HepG2 (cell line): ENCODE measurements at regions not wholly inside any gene's neighbourhood (a gene's known extent, or its start where the extent isn't known, plus 50 kb on each side); places are given as distances from the start of the nearest gene placed in this dataset.
A peak's percentile ranks its signal among the peaks of the same experiment; 100 is the strongest.

Experiments
- ATAD3A ChIP-seq: sonication (generic); formaldehyde crosslinking; IDR thresholded peaks from 2 replicates; pipeline ENCODE4 v1.4.0; 2020; ENCODE audit warnings: missing genetic modification reagents
- ATF1 ChIP-seq: IDR thresholded peaks from 2 replicates; pipeline ENCODE4 v1.6.1; 2016; ENCODE audit warnings: mild to moderate bottlenecking, control low read depth
- BRF2 ChIP-seq: sonication (generic); formaldehyde crosslinking; IDR thresholded peaks from 2 replicates; pipeline ENCODE4 v1.8.1; 2022; ENCODE audit warnings: mild to moderate bottlenecking, missing genetic modification reagents
- CHCHD3 ChIP-seq: sonication (generic); formaldehyde crosslinking; IDR thresholded peaks from 2 replicates; pipeline ENCODE4 v1.8.0; 2022; ENCODE audit warnings: mild to moderate bottlenecking, missing genetic modification reagents, moderate library complexity
- FIP1L1 ChIP-seq: fragments of 200-400 bp; formaldehyde crosslinking; IDR thresholded peaks from 2 replicates; pipeline ENCODE4 v1.6.1; 2018; ENCODE audit warnings: low read depth, mild to moderate bottlenecking, low read length, moderate library complexity, borderline replicate concordance; ENCODE audit not compliant: insufficient read depth
- GATA4 ChIP-seq: sonication (generic); IDR thresholded peaks from 2 replicates; pipeline ENCODE4 v1.6.1; 2016; ENCODE audit warnings: antibody characterized with exemption, low read depth, borderline replicate concordance
- HNF4G ChIP-seq, 2 experiments: sonication (generic) in 1 of 2; formaldehyde crosslinking in 1 of 2; IDR thresholded peaks; 2 replicates each; pipeline versions ENCODE4 v1.4.0 to v1.6.1; 2011 to 2020; ENCODE audit warnings: borderline replicate concordance in 2 of 2, low read depth in 2 of 2, mild to moderate bottlenecking in 2 of 2, low read length in 1 of 2, missing genetic modification reagents in 1 of 2, moderate library complexity in 1 of 2
- MAFF ChIP-seq: IDR thresholded peaks from 2 replicates; pipeline ENCODE4 v1.6.1; 2011; ENCODE audit warnings: low read depth, low read length, improper control_type of control experiment
- MAX ChIP-seq: IDR thresholded peaks from 2 replicates; pipeline ENCODE4 v1.6.1; 2012; ENCODE audit warnings: inconsistent platforms
- MED13 ChIP-seq: sonication (generic); formaldehyde crosslinking; IDR thresholded peaks from 2 replicates; pipeline ENCODE4 v1.5.0; 2020; ENCODE audit warnings: missing genetic modification reagents
- NR2F2 ChIP-seq: IDR thresholded peaks from 2 replicates; pipeline ENCODE4 v1.6.1; 2012; ENCODE audit warnings: low read depth, inconsistent platforms, borderline replicate concordance
- POLR2A ChIP-seq, 2 experiments: IDR thresholded peaks; 2 replicates each; pipeline ENCODE4 v1.6.1; 2011; ENCODE audit warnings: low read depth in 2 of 2, low read length in 2 of 2, mild to moderate bottlenecking in 1 of 2, moderate library complexity in 1 of 2; ENCODE audit not compliant: insufficient read depth in 1 of 2
- SNRNP70 ChIP-seq: fragments of 200-400 bp; formaldehyde crosslinking; IDR thresholded peaks from 2 replicates; pipeline ENCODE4 v1.6.1; 2017; ENCODE audit warnings: mild to moderate bottlenecking, low read depth, low read length, moderate library complexity
- SOX5 ChIP-seq: IDR thresholded peaks from 2 replicates; pipeline ENCODE4 v1.6.1; 2016; ENCODE audit warnings: borderline replicate concordance
- ZNF501 ChIP-seq: sonication (generic); formaldehyde crosslinking; IDR thresholded peaks from 2 replicates; pipeline ENCODE4 v1.5.1; 2020; ENCODE audit warnings: mild to moderate bottlenecking, moderate library complexity, missing genetic modification reagents
- ZNF598 ChIP-seq: sonication (generic); formaldehyde crosslinking; IDR thresholded peaks from 2 replicates; pipeline ENCODE4 v1.5.1; 2020; ENCODE audit warnings: mild to moderate bottlenecking, missing genetic modification reagents, borderline replicate concordance
- ZNF710 ChIP-seq: sonication (generic); formaldehyde crosslinking; IDR thresholded peaks from 2 replicates; pipeline ENCODE4 v1.5.0; 2020; ENCODE audit warnings: mild to moderate bottlenecking, missing genetic modification reagents, borderline replicate concordance
- ZNF713 ChIP-seq: sonication (generic); formaldehyde crosslinking; IDR thresholded peaks from 2 replicates; pipeline ENCODE4 v1.4.0; 2020; ENCODE audit warnings: mild to moderate bottlenecking, missing genetic modification reagents
- ZNF788 ChIP-seq: sonication (generic); formaldehyde crosslinking; IDR thresholded peaks from 2 replicates; pipeline ENCODE4 v1.5.0; 2020; ENCODE audit warnings: mild to moderate bottlenecking, missing genetic modification reagents, borderline replicate concordance
- ZNF850 ChIP-seq: sonication (generic); formaldehyde crosslinking; conservative IDR thresholded peaks from 2 replicates; pipeline ENCODE4 v1.9.0; 2021; ENCODE audit warnings: mild to moderate bottlenecking, missing genetic modification reagents
- ZSCAN21 ChIP-seq: sonication (generic); formaldehyde crosslinking; IDR thresholded peaks from 2 replicates; pipeline ENCODE4 v1.8.0; 2022; ENCODE audit warnings: mild to moderate bottlenecking, missing genetic modification reagents, moderate library complexity, borderline replicate concordance
- TF ChIP-seq, protein P1 (sequence below): sonication (generic); formaldehyde crosslinking; conservative IDR thresholded peaks from 2 replicates; pipeline ENCODE4 v1.8.0; 2022; ENCODE audit warnings: missing genetic modification reagents
- TF ChIP-seq, protein P2 (sequence below): sonication (generic); formaldehyde crosslinking; IDR thresholded peaks from 2 replicates; pipeline ENCODE4 v1.4.0; 2020; ENCODE audit warnings: mild to moderate bottlenecking, missing genetic modification reagents

DNA sequence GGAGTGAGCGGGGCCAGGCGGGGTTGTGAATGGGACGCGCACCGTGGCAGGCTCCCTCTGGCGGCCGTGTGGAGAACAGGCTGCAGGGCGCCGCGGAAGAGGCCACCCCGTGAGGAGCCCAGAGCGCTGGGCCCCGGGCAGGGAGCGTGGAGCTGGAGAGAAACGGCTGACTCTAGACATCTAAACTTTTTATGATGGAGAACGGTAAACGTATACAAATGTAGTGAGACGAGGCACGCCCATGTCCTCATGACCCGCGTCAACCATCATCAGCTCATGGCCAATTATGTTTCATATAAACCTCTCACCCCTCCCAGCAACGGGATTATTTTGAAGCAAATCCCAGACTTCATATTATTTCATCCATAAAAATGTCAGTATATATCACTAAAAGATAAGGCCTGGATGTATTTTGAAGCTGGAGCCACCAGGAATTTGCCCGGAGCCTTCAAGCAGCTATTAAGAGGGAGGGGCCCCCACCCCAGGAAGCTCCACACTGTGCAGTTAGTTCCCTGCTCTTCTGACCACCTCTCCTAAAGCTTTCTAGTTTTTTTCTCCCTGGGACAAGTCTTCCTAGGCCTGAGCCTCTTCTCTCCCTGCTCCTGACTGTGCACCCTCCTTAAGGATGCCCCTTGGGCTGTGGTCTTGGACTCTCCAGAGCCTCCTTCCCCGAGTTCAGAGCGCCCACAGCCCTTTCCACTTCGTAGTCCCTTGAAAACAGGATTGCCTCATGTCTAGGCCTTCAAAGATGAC, 149.5 kb downstream of the SMAD6 start (continued):
- TF ChIP-seq ZNF788 (CRISPR knock-in tag) (peak; percentile 40; the same call in 1 of the 2 replicates), MAX (peak; percentile 25; the same call in 1 of the 2 replicates), ZNF850 (CRISPR knock-in tag) (no peak), GATA4 (no peak), HNF4G (IDR thresholded peaks at IDR 0.05; ENCODE audit: borderline replicate concordance, low read depth, low read length) (no peak), HNF4G (CRISPR knock-in tag; IDR thresholded peaks at IDR 0.05; ENCODE audit: borderline replicate concordance, low read depth) (no peak), ZNF598 (no peak), NR2F2 (no peak), ATF1 (CRISPR knock-in tag) (no peak), MED13 (no peak), SOX5 (CRISPR knock-in tag) (no peak), ZNF710 (CRISPR knock-in tag) (no peak), POLR2A (IDR thresholded peaks at IDR 0.05; ENCODE audit: insufficient read depth in 1 of 2, low read depth in 2 of 2, low read length in 2 of 2) (no peak), ZSCAN21 (CRISPR knock-in tag) (0 out of 2 replicates have a peak, but pooled peaks have one; percentile 41), ZNF501 (CRISPR knock-in tag) (no peak), ZNF713 (CRISPR knock-in tag) (no peak), ATAD3A (no peak), FIP1L1 (no peak), CHCHD3 (CRISPR knock-in tag) (no peak), BRF2 (no peak), SNRNP70 (no peak), MAFF (no peak)
- TF ChIP-seq, protein P1, sequence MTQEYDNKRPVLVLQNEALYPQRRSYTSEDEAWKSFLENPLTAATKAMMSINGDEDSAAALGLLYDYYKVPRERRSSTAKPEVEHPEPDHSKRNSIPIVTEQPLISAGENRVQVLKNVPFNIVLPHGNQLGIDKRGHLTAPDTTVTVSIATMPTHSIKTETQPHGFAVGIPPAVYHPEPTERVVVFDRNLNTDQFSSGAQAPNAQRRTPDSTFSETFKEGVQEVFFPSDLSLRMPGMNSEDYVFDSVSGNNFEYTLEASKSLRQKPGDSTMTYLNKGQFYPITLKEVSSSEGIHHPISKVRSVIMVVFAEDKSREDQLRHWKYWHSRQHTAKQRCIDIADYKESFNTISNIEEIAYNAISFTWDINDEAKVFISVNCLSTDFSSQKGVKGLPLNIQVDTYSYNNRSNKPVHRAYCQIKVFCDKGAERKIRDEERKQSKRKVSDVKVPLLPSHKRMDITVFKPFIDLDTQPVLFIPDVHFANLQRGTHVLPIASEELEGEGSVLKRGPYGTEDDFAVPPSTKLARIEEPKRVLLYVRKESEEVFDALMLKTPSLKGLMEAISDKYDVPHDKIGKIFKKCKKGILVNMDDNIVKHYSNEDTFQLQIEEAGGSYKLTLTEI (CRISPR knock-in tag) = no peak
- TF ChIP-seq, protein P2, sequence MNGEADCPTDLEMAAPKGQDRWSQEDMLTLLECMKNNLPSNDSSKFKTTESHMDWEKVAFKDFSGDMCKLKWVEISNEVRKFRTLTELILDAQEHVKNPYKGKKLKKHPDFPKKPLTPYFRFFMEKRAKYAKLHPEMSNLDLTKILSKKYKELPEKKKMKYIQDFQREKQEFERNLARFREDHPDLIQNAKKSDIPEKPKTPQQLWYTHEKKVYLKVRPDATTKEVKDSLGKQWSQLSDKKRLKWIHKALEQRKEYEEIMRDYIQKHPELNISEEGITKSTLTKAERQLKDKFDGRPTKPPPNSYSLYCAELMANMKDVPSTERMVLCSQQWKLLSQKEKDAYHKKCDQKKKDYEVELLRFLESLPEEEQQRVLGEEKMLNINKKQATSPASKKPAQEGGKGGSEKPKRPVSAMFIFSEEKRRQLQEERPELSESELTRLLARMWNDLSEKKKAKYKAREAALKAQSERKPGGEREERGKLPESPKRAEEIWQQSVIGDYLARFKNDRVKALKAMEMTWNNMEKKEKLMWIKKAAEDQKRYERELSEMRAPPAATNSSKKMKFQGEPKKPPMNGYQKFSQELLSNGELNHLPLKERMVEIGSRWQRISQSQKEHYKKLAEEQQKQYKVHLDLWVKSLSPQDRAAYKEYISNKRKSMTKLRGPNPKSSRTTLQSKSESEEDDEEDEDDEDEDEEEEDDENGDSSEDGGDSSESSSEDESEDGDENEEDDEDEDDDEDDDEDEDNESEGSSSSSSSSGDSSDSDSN (CRISPR knock-in tag) = 0 out of 2 replicates have a peak, but pooled peaks have one; percentile 34
